ENCODE measurements at regions not wholly inside any gene's neighbourhood (a gene's known extent, or its start where the extent isn't known, plus 50 kb on each side); places are given as distances from the start of the nearest gene placed in this dataset.
A peak's percentile ranks its signal among the peaks of the same experiment; 100 is the strongest.

- DNase-seq (no peak), ATAC-seq (no peak)
- TF ChIP-seq, protein P1, sequence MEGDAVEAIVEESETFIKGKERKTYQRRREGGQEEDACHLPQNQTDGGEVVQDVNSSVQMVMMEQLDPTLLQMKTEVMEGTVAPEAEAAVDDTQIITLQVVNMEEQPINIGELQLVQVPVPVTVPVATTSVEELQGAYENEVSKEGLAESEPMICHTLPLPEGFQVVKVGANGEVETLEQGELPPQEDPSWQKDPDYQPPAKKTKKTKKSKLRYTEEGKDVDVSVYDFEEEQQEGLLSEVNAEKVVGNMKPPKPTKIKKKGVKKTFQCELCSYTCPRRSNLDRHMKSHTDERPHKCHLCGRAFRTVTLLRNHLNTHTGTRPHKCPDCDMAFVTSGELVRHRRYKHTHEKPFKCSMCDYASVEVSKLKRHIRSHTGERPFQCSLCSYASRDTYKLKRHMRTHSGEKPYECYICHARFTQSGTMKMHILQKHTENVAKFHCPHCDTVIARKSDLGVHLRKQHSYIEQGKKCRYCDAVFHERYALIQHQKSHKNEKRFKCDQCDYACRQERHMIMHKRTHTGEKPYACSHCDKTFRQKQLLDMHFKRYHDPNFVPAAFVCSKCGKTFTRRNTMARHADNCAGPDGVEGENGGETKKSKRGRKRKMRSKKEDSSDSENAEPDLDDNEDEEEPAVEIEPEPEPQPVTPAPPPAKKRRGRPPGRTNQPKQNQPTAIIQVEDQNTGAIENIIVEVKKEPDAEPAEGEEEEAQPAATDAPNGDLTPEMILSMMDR (IDR thresholded peaks at IDR 0.05) = no peak
- TF ChIP-seq POLR2A (IDR thresholded peaks at IDR 0.05) = no peak
- intact Hi-C loops (cut with DNase I) = no loop called here
- peaks cover 0 to 49% (median 14%) of the 10 kb centered on the region in 4 donors for H3K4me1 ChIP-seq
- no peaks in the 10 kb centered on the region for H3K36me3 ChIP-seq
- H3K4me3 ChIP-seq = no peak overlapping the region
- no peaks in the 10 kb centered on the region for H3K9me3 ChIP-seq
- WGBS (ENCODE audit: insufficient coverage, low coverage, low lambda C conversion rate, missing lambda C conversion rate) = 39% methylated on average over 6 of the region's 6 CpGs
- peak overlapping the region; percentile 25 to 68 (median 66) for H3K27ac ChIP-seq
- no peaks in the 10 kb centered on the region for H3K27me3 ChIP-seq
Measured at GRCh38 chr3:102179326-102180177, 255.3 kb upstream of the ZPLD1 start.

DNA sequence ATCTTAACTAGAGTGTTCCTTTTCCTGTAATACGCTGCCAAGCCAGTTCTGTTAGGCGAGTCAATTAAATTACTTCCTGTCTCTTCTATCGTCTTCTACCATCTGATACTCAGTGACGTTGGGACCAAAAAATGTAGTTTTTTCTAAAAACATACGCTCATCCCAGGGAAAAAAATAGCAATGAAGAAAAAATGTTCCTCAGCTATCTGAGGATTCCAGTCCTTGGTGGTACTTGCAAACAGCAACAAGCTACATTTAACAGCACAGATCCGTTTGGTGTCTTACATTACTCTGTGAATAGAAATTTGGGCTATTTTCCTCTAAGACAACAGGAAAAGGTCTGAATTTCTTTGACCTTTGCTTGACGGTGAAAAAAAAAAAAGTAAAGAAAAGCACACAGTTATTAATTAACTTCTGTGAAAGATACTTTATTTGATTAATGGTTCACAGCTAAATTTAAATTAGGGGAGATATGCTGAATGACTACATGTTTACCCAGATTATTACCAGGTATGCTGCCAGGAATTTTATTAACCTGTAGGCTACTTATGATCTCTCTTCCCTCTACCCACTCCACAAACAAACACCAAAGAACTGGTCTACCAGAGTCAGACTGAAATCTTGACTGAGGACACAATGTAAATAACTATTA lies 254.4 kb upstream of the ZPLD1 start:
- Histone ChIP-seq H3K9me3 (no peaks in the 10 kb centered on the region), H3K36me3 (no peaks in the 10 kb centered on the region), H3K27me3 (no peaks in the 10 kb centered on the region), H3K27ac (peak overlapping the region; percentile 25 to 68 (median 66)), H3K4me3 (peak overlapping the region in 1 of 3 donors; percentile 2), H3K4me1 (peaks cover 0 to 49% (median 14%) of the 10 kb centered on the region in 4 donors)
- TF ChIP-seq, protein P1 (IDR thresholded peaks at IDR 0.05) = no peak
- TF ChIP-seq POLR2A (IDR thresholded peaks at IDR 0.05) = no peak
- ATAC-seq (peak; percentile 36 to 62 (median 58)), DNase-seq (no peak)
- intact Hi-C loops (cut with DNase I) = no loop called here
- 5% methylated on average over 7 of the region's 7 CpGs for WGBS (ENCODE audit: insufficient coverage, low coverage, low lambda C conversion rate, missing lambda C conversion rate)

GRCh38 chr3:102181175-102181920 lies 253.5 kb upstream of the ZPLD1 start:
- no peak overlapping the region for H3K4me3 ChIP-seq
- ATAC-seq (peak; percentile 55 to 59 (median 57)), DNase-seq (no peak)
- TF ChIP-seq POLR2A (IDR thresholded peaks at IDR 0.05) = no peak
- H3K9me3 ChIP-seq = no peaks in the 10 kb centered on the region
- intact Hi-C loops (cut with DNase I) = no loop called here
- H3K27me3 ChIP-seq = no peaks in the 10 kb centered on the region
- H3K36me3 ChIP-seq = no peaks in the 10 kb centered on the region
- H3K4me1 ChIP-seq = peaks cover 0 to 49% (median 14%) of the 10 kb centered on the region in 4 donors
- WGBS (ENCODE audit: insufficient coverage, low coverage, low lambda C conversion rate, missing lambda C conversion rate) = 26% methylated on average over 4 of the region's 4 CpGs
- H3K27ac ChIP-seq = peak overlapping the region; percentile 25 to 68 (median 66)

- Histone ChIP-seq H3K9me3 (no peaks in the 10 kb centered on the region), H3K27ac (peak overlapping the region; percentile 25 to 66 (median 61)), H3K27me3 (no peaks in the 10 kb centered on the region), H3K36me3 (no peaks in the 10 kb centered on the region), H3K4me1 (peaks cover 0 to 49% (median 14%) of the 10 kb centered on the region in 4 donors), H3K4me3 (no peak overlapping the region)
- TF ChIP-seq, protein P1 (IDR thresholded peaks at IDR 0.05) = no peak
- no peak for TF ChIP-seq POLR2A (IDR thresholded peaks at IDR 0.05)
- intact Hi-C loops (cut with DNase I) = no loop called here
- ATAC-seq = peak; percentile 67 to 88 (median 78)
- peak in 1 of 3 donors; percentile 27 for DNase-seq
- 10% methylated on average over 5 of the region's 5 CpGs for WGBS (ENCODE audit: insufficient coverage, low coverage, low lambda C conversion rate, missing lambda C conversion rate)
Measured at GRCh38 chr3:102182162-102182561, 252.7 kb upstream of the ZPLD1 start.

Data from right lobe of liver (tissue), 6 donors.